ENCODE measurements at regions not wholly inside any gene's neighbourhood (a gene's known extent, or its start where the extent isn't known, plus 50 kb on each side); places are given as distances from the start of the nearest gene placed in this dataset.

DNA sequence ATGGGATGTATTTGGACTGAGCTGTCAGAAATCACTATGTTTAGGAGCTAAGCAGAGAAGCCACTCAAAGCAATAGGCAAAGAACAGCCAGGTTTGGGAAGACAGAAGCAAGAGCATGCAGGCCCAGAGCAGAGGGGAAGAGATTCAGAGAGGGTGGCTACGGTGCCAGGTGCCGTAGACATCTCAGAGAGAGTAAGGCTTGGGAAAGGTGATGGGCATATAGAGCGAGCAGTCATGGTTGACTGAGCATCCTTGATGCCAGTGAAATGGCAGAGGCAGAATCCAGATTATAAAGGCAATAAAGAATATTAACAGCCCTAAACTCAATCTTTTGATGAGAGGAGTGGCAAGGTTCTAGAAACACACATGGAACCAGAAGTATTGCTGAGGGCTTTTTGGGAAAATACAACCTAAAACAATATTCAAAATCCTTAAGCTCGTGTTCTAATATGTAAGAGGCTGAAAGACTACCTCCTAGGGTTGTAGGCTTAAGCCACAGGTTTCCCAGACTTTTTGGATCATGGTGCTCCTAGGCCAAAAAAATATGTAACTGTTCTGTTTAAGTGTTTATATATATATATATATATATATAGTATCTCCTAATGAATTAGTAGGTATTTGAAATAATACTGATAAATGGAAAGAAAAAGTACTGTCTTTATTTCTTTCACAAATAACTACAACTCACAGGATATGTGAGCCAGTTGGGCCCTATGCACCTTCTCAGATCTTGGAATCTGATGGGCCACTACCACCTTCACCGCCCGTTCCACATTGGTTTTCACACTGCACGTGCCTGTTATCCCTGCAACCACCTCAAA is 113.3 kb downstream of the MYCN start:
- TF ChIP-seq, protein P1, sequence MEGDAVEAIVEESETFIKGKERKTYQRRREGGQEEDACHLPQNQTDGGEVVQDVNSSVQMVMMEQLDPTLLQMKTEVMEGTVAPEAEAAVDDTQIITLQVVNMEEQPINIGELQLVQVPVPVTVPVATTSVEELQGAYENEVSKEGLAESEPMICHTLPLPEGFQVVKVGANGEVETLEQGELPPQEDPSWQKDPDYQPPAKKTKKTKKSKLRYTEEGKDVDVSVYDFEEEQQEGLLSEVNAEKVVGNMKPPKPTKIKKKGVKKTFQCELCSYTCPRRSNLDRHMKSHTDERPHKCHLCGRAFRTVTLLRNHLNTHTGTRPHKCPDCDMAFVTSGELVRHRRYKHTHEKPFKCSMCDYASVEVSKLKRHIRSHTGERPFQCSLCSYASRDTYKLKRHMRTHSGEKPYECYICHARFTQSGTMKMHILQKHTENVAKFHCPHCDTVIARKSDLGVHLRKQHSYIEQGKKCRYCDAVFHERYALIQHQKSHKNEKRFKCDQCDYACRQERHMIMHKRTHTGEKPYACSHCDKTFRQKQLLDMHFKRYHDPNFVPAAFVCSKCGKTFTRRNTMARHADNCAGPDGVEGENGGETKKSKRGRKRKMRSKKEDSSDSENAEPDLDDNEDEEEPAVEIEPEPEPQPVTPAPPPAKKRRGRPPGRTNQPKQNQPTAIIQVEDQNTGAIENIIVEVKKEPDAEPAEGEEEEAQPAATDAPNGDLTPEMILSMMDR (IDR thresholded peaks at IDR 0.05; ENCODE audit: low read length), result no peak
- no peak for TF ChIP-seq EZH2 (IDR thresholded peaks at IDR 0.05; ENCODE audit: borderline replicate concordance, low read length)
